Ishikawa (cell line): ENCODE measurements at regions not wholly inside any gene's neighbourhood (a gene's known extent, or its start where the extent isn't known, plus 50 kb on each side); places are given as distances from the start of the nearest gene placed in this dataset.

ENCODE experiments used
- CEBPB ChIP-seq: IDR thresholded peaks from 2 replicates; pipeline ENCODE4 v1.6.1; 2012
- CREB1 ChIP-seq: IDR thresholded peaks from 2 replicates; pipeline ENCODE4 v1.6.1; 2012; ENCODE audit warnings: low read depth
- EGR1 ChIP-seq: IDR thresholded peaks from 2 replicates; pipeline ENCODE4 v1.6.1; 2012
- EP300 ChIP-seq: IDR thresholded peaks from 2 replicates; pipeline ENCODE4 v1.6.1; 2012; ENCODE audit warnings: borderline replicate concordance
- FOXM1 ChIP-seq: IDR thresholded peaks from 2 replicates; pipeline ENCODE4 v1.6.1; 2012; ENCODE audit warnings: low read depth, borderline replicate concordance
- MAX ChIP-seq: IDR thresholded peaks from 2 replicates; pipeline ENCODE4 v1.6.1; 2012
- NFIC ChIP-seq: IDR thresholded peaks from 2 replicates; pipeline ENCODE4 v1.6.1; 2012
- RAD21 ChIP-seq: IDR thresholded peaks from 2 replicates; pipeline ENCODE4 v1.6.1; 2012; ENCODE audit warnings: low read depth
- TAF1 ChIP-seq: IDR thresholded peaks from 2 replicates; pipeline ENCODE4 v1.6.1; 2012; ENCODE audit warnings: low read depth, mild to moderate bottlenecking
- TCF12 ChIP-seq: IDR thresholded peaks from 2 replicates; pipeline ENCODE4 v1.6.1; 2012; ENCODE audit warnings: low read depth
- TEAD4 ChIP-seq: IDR thresholded peaks from 2 replicates; pipeline ENCODE4 v1.6.1; 2012
- YY1 ChIP-seq: IDR thresholded peaks from 2 replicates; pipeline ENCODE4 v1.6.1; 2012; ENCODE audit warnings: low read depth
- ZBTB7A ChIP-seq: IDR thresholded peaks from 2 replicates; pipeline ENCODE4 v1.6.1; 2012; ENCODE audit warnings: low read depth
- TF ChIP-seq, protein P1 (sequence below): IDR thresholded peaks from 2 replicates; pipeline ENCODE4 v1.6.1; 2012; ENCODE audit warnings: low read depth, mild to moderate bottlenecking
- TF ChIP-seq, protein P2 (sequence below): IDR thresholded peaks from 2 replicates; pipeline ENCODE4 v1.6.1; 2012

GRCh38 chr9:11708899-11709298, 984.3 kb upstream of the TYRP1 start:
- TF ChIP-seq FOXM1 = no peak
- no peak for TF ChIP-seq ZBTB7A
- TF ChIP-seq EP300 = no peak
- TF ChIP-seq, protein P1, sequence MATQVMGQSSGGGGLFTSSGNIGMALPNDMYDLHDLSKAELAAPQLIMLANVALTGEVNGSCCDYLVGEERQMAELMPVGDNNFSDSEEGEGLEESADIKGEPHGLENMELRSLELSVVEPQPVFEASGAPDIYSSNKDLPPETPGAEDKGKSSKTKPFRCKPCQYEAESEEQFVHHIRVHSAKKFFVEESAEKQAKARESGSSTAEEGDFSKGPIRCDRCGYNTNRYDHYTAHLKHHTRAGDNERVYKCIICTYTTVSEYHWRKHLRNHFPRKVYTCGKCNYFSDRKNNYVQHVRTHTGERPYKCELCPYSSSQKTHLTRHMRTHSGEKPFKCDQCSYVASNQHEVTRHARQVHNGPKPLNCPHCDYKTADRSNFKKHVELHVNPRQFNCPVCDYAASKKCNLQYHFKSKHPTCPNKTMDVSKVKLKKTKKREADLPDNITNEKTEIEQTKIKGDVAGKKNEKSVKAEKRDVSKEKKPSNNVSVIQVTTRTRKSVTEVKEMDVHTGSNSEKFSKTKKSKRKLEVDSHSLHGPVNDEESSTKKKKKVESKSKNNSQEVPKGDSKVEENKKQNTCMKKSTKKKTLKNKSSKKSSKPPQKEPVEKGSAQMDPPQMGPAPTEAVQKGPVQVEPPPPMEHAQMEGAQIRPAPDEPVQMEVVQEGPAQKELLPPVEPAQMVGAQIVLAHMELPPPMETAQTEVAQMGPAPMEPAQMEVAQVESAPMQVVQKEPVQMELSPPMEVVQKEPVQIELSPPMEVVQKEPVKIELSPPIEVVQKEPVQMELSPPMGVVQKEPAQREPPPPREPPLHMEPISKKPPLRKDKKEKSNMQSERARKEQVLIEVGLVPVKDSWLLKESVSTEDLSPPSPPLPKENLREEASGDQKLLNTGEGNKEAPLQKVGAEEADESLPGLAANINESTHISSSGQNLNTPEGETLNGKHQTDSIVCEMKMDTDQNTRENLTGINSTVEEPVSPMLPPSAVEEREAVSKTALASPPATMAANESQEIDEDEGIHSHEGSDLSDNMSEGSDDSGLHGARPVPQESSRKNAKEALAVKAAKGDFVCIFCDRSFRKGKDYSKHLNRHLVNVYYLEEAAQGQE = no peak
- no peak for TF ChIP-seq RAD21
- no peak for TF ChIP-seq YY1
- no peak for TF ChIP-seq TCF12
- TF ChIP-seq NFIC = no peak
- TF ChIP-seq TEAD4 = no peak
- no peak for TF ChIP-seq EGR1
- TF ChIP-seq CEBPB = no peak
- TF ChIP-seq TAF1 = no peak
- no peak for TF ChIP-seq CREB1
- TF ChIP-seq, protein P2, sequence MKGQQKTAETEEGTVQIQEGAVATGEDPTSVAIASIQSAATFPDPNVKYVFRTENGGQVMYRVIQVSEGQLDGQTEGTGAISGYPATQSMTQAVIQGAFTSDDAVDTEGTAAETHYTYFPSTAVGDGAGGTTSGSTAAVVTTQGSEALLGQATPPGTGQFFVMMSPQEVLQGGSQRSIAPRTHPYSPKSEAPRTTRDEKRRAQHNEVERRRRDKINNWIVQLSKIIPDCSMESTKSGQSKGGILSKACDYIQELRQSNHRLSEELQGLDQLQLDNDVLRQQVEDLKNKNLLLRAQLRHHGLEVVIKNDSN = no peak
- no peak for TF ChIP-seq MAX

DNA sequence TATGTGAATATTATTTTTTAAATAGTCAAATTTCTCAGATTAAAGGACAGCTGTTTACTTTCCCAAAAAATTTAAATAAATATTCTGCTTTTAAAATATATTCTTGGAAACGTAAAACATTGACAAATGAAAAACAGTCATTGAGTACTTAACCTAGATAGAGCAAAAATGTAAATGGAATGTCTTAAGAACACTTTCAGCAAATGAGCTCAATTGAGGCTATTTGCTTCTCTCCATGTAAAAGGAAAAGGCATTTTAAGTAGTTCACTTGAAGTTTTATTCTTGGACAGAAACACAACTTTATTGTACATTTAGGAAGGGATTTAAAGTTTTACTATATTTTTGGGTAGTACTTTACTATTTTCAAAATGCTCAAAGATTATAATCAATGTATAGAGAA, 983.6 kb upstream of the TYRP1 start:
- TF ChIP-seq CREB1 (no peak), NFIC (no peak), CEBPB (no peak), TCF12 (no peak), TAF1 (no peak)

DNA sequence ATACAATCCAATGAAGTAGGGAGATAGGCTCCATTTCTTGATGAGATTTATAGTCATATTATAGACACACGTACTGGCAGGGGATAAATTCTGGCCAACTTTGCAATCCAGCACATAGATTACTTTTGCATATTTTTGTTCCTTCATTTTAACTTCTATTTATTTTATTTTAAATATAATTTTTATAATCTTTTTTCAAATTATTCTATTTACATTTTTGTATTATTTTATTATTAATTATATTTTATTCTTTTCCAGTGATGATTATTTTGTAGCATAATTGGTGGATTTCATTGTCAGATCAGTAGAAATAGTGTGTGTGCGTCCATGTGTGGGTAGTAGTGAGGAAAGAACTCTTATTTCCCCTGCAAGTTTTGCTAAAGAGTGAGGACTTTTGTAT, 980.1 kb upstream of the TYRP1 start:
- no peak for TF ChIP-seq FOXM1
- TF ChIP-seq YY1 = no peak
- no peak for TF ChIP-seq TAF1
- no peak for TF ChIP-seq TCF12
- TF ChIP-seq EP300 = no peak
- TF ChIP-seq TEAD4 = no peak
- TF ChIP-seq RAD21 = no peak
- TF ChIP-seq, protein P1 = no peak
- no peak for TF ChIP-seq MAX
- no peak for TF ChIP-seq ZBTB7A
- no peak for TF ChIP-seq NFIC
- TF ChIP-seq CREB1 = no peak
- TF ChIP-seq, protein P2 = no peak
- no peak for TF ChIP-seq EGR1
- no peak for TF ChIP-seq CEBPB

- TF ChIP-seq YY1 = no peak
- no peak for TF ChIP-seq NFIC
- TF ChIP-seq FOXM1 = no peak
- TF ChIP-seq EGR1 = no peak
- TF ChIP-seq, protein P2 = no peak
- no peak for TF ChIP-seq TCF12
- TF ChIP-seq MAX = no peak
- TF ChIP-seq, protein P1 = no peak
- no peak for TF ChIP-seq EP300
- no peak for TF ChIP-seq CREB1
Observed at GRCh38 chr9:11722957-11723356, 970.2 kb upstream of the TYRP1 start.
